Retinal pigment epithelial cell (primary cell): ENCODE measurements at regions not wholly inside any gene's neighbourhood (a gene's known extent, or its start where the extent isn't known, plus 50 kb on each side); places are given as distances from the start of the nearest gene placed in this dataset.

Experiments used
- DNase-seq: peaks from one replicate; pipeline ENCODE4 v3.0.0-alpha.2; 2010; ENCODE audit warnings: low read depth
- H3K4me3 ChIP-seq: 2 replicates; pipeline ENCODE4 v1.5.1; 2011; ENCODE audit warnings: mild to moderate bottlenecking, low read length, control low read depth, moderate library complexity
- TF ChIP-seq, protein P1 (sequence below): conservative IDR thresholded peaks from 2 replicates; pipeline ENCODE4 v1.5.1; 2011; ENCODE audit warnings: low read depth, low read length, control low read depth, inconsistent platforms

DNA sequence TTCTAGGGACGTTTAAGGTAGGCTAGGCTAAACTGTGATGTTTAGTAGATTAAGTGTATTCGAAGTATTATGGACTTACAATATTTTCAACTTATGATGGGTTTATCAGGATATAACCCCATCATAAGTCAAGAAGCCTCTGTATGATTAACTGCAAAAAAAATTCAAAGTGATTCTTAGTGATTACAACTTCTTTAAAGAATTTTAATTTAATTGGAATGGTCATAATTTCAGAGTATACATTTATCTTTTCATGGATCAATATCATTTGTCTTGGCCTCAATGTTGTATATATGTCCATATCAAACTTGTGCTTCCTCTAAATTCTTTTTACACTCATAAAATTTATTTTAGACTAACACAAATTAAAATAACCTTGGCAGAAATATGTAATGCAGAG is 183.3 kb upstream of the LRP1B start:
- H3K4me3 ChIP-seq: no peak overlapping the region
- TF ChIP-seq, protein P1, sequence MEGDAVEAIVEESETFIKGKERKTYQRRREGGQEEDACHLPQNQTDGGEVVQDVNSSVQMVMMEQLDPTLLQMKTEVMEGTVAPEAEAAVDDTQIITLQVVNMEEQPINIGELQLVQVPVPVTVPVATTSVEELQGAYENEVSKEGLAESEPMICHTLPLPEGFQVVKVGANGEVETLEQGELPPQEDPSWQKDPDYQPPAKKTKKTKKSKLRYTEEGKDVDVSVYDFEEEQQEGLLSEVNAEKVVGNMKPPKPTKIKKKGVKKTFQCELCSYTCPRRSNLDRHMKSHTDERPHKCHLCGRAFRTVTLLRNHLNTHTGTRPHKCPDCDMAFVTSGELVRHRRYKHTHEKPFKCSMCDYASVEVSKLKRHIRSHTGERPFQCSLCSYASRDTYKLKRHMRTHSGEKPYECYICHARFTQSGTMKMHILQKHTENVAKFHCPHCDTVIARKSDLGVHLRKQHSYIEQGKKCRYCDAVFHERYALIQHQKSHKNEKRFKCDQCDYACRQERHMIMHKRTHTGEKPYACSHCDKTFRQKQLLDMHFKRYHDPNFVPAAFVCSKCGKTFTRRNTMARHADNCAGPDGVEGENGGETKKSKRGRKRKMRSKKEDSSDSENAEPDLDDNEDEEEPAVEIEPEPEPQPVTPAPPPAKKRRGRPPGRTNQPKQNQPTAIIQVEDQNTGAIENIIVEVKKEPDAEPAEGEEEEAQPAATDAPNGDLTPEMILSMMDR: no peak

DNA sequence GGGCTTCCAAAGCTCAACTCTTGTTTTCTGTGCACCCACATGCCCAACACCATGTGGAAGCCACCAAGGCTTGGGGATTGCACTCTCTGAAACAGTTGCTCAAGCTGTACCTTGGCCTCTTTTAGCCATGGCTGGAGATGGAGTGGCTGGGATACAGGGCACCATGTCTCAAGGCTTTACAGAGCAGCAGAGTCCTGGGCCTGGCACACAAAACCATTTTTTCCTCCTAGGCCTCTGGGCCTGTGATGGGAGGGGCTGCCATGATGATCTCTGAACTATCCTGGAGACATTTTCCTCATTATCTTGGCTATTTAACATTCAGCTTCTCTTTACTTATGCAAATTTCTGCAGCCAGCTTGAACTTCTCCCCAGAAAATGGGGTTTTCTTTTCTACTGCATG is 179.7 kb upstream of the LRP1B start:
- DNase-seq: no peak
- TF ChIP-seq, protein P1: no peak
- no peak overlapping the region for H3K4me3 ChIP-seq

More for the DNA sequence above, 183.3 kb upstream of the LRP1B start:
- DNase-seq: no peak

- no peak overlapping the region for H3K4me3 ChIP-seq
- TF ChIP-seq, protein P1: no peak
- no peak for DNase-seq
These were observed 177.9 kb upstream of the LRP1B start for GRCh38 chr2:142308744-142309143.

- DNase-seq: no peak
- no peak overlapping the region for H3K4me3 ChIP-seq
- TF ChIP-seq, protein P1: no peak
These were observed 176.8 kb upstream of the LRP1B start for GRCh38 chr2:142307616-142308115.

DNA sequence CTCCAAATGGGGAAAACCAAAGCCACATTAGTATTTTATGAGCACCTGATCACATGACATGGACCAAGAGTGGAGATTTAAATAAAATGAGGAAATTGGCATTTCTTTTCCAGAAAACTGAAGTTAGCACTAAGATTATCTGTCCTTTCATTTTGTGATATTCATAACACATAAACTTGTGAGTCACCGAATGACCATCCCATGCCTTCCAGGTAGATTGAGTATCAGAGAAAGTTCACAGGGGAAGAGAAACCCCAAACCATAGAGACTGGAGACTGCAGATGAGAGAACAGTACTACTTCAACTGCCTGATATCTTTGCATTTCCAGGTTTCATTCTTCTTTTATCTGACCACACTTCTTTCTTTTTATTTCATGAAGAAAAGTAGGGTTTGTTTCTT is 176.3 kb upstream of the LRP1B start:
- TF ChIP-seq, protein P1: no peak
- DNase-seq: no peak
- no peak overlapping the region for H3K4me3 ChIP-seq

- H3K4me3 ChIP-seq: no peak overlapping the region
- no peak for DNase-seq
- TF ChIP-seq, protein P1: no peak
These were observed 175.3 kb upstream of the LRP1B start for GRCh38 chr2:142306131-142306530.

DNA sequence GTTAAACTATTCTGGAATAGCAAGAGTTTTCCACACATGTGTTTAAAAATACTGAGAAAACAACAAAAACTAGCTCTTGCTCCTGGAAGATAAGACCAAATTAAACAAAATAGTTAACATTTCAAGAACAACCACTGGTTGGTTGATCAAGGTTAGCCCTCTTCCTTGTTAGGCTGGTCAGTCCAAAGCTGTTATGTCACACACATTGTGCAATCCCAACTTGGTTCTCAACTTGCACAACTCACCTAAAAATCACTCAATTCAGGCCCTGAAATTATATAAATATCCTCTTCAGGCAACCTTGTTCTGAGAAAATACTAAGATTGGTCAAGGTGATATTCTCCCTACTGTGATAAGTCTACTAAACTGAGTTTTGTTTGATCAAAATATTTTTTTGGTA is 169.7 kb upstream of the LRP1B start:
- H3K4me3 ChIP-seq: no peak overlapping the region
- TF ChIP-seq, protein P1: no peak
- DNase-seq: no peak
